HG03565 (cell line): ENCODE measurements at regions not wholly inside any gene's neighbourhood (a gene's known extent, or its start where the extent isn't known, plus 50 kb on each side); places are given as distances from the start of the nearest gene placed in this dataset.
"Not testable (repeated sequence)": the region's sequence is repeated elsewhere in the genome, so short reads cannot be mapped to it uniquely, and the experiment has no call there.

Experiments
- ATAC-seq: cut with Tn5 transposase; IDR thresholded peaks from one replicate; pipeline ENCODE4 v1.9.1; 2021; ENCODE audit warnings: mild to moderate bottlenecking, moderate library complexity; ENCODE audit not compliant: unreplicated experiment

DNA sequence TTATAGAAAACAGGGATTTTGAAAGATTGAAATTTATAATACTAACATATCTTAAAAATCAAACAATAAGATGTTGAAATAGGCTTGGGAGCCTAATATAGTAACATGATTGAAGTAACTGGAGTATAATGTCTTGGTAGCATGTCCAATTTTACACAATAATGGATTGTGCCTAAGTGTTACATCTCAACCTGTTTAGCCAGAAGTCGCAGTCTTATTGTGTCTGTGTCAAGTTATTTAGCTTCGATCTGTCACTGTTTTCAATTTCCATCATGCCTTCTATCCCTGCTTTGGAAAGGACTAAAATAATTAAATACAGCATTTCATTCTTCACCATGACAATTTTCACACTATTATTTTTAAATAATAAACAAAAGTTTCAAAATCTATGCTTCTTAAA lies 1352.2 kb downstream of the SI start:
- no peak for ATAC-seq

DNA sequence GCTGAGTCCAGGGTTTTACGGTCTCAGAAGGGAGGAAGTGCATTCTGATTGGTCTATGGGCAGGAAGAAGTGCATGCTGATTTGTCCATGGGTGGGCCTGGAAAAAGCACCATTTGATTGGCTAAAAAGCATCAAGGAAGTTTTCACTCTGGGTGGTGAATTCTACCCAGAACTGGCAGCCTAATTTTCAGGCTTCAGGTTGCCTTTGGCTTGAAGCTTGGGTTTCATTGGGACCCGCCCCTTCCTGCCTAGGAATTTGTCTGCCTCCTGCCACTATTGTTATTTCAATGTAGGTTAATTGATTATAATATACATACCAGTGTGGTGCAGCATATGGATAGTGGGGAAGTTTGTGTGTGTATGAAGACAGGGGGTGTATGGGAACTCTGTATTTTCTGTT lies 1355.9 kb downstream of the SI start:
- ATAC-seq, result no peak

DNA sequence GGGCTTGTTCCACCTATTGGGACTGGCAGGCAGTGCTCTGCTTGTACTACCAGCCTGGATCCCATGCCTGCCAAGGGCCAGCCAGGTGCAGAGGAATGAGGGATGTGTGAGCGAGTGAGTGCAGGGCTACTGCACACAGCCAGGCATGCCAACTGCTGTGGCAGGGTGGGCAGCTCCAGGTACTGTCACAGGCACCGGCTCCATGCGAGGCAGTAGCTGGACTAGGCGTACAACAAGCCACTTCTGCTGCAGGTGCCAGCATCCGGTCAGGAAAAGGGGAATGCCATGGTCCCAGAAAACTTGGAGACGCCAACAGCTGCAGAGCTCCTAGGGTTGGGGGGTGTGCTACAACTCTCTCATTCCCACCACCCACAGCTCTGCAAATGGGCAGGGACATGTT lies 1356.7 kb downstream of the SI start:
- ATAC-seq, result no peak

DNA sequence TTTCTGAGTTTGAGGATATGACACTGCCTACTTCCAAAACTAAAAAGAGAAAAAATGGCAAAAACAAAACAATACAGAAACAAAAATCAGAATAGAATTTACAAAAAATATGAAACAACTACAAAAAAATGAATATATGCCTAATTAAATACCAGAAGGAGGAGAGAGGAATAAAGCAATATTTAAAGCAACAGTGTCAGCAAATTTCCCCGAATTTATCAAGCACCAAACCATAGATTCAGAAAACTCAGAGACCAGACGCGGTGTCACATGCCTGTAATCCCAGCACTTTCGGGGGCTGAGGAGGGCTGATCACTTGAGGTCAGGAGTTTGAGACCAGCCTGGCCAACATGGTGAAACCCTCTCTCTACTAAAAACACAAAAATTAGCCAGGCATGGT lies 1360.9 kb downstream of the SI start:
- ATAC-seq, result no peak

DNA sequence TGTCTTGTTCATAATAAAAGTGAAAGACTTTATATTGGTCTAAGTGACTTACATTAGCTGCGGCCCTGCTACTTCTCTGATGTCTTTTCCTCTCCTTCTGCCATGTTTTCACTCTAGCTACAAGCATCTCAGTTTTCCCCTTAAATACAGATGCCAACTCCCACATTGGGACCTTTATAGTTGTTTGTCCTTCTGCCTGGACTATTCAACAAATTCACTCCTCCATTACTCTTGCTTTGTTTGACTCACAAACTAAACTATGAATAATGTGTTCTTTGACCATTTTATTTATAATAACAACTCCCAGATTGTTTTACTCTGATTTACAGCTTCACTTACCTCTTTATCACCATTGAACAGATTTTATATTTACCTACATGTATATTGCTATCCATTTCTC lies 1369.9 kb downstream of the SI start:
- no peak for ATAC-seq

DNA sequence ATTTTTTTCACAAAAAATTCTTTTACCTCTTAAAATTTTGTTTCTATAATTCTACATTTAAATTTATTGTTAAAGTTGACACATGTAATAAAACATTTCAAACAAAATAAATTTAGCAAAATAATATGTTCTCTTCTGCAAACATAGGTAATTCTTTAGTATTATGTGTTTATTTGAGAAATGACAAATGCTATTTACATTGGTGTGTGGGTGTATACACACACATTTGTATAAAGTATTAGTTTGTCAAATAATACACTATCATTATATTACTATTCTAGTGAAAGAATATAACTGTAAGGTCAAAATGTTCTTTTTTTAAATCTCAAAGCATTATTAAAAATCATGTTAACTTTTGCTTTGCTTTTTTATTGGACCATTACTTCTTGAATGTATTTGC lies 1370.6 kb downstream of the SI start:
- ATAC-seq, result no peak

DNA sequence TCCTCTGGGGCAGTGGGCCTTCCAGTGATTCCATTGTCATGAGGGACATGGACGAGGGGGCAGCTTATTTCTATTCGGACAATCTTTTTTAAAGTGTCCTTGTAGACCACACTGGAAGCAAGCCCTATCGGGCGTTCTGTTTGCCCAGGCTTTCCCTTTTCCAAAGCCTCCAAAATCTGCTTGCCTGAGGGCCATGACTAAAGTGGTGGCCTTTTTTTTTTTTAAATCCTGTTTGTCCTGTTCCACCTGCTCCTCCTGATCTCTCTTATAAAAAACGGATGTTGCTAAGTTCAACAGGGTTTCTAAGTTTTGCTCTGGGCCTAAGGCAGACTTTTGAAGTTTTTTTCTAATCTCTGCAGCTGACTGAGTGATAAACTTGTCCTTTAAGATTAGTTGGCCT lies 1380.1 kb downstream of the SI start:
- ATAC-seq, result not testable (repeated sequence)

DNA sequence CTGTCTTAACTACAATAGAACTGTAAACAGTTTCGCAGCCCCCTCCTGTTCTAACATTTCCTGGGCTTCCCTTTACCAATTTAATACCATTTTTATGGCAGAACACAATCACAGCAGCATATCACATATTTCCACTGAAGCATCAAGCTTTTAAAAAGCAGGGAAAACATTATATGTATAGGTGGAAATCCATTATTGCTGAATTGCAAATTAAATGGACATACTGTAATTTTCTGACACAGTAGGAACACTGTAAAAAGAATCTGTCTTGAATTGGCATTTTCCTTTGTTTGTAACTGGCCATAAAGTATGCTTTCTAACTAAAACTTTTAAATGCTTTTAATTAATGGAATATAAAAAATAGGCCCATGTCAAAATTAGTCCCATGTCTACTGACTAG lies 1385.8 kb downstream of the SI start:
- ATAC-seq, result no peak

DNA sequence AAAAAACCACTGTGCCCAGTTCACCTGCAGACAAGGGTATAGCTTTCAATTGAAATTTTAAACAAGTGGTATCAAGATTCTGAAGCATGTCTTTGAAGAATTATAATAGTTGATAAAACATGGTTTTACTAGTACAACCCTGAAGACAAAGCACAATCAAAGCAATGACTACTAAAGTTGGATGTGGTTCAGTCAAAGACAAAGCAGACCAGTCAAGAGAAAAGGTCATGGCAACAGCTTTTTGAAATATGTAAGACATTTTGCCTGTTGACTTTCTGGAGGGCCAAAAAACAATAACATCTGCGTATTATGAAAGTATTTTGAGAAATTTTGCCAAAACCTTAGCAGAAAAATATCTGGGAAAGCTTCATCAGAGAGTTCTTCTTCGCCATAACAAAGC lies 1393.6 kb downstream of the SI start:
- ATAC-seq, result no peak

DNA sequence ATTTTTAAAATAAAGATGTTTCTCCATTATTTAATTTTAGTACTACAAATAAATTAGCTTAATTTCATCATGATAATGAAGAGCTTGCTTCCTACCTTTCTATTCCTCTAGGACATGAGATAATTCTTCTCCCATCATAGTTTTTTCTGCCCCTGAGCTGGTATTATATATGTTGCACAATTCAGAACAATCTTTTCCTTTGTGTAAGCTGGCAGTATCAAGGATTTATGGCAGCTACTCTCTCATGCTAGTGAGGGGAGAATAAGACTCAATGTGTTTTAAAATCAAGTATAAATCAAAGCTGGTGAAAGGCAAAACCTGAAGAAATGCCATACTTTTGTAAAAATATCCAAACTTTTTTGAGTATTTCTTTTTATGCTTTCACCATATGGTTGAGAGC lies 1405.3 kb downstream of the SI start:
- ATAC-seq, result no peak

DNA sequence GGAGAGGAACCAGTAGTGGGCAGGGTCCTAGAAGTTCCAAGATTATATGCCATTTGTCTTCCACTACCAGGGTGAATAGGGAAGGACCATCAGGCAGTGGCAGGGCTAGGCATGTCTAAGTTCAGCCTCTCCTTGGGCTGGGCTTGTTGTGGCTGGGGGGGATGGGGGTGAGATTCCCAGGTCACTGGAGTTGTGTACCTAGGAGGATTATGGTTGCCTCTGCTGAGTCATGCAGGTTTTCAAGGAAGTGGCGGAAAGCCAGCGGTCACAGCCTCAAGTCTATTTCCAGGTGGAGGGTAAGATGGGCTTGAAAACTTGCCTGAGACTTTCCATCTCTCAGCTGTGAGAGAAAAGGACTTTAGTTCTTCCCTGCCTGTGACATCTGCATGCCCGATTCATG lies 1407.1 kb downstream of the SI start:
- no peak for ATAC-seq

DNA sequence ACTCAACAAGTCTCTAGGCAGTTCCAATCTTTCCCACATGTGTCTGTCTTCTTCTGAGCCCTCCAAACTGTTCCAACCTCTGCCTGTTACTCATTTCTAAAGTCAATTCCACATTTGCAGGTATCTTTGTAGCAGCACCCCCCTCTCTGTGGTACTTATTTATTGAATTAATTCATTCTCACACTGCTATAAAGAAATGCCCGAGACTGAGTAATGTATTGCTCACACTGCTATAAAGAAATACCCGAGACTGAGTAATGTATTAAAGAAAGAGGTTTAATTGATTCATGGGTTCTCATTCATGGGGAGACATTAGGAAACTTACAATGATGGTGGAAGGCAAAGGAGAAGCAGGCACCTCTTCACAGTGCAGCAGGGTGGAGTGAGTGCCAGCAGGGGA lies 1413.8 kb downstream of the SI start:
- ATAC-seq, result no peak

DNA sequence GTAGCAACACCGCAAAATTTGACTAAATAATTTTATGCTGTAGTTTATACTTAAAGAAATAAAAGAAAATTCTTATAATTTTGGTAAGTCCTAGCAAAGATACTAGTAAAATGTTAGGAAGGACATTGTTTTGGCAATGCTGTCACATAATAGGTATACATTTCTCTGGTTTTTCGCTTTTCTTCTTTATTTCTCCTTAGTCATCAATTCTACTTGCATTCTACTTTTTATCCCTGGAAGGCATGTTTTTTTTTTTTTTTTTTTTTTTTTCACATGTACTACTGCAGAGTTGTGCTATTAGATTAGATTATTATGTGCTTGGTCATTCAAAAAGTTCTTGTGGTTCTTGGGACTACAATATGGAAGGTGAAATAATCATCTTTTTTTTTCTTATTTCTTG lies 1421.2 kb downstream of the SI start:
- no peak for ATAC-seq

DNA sequence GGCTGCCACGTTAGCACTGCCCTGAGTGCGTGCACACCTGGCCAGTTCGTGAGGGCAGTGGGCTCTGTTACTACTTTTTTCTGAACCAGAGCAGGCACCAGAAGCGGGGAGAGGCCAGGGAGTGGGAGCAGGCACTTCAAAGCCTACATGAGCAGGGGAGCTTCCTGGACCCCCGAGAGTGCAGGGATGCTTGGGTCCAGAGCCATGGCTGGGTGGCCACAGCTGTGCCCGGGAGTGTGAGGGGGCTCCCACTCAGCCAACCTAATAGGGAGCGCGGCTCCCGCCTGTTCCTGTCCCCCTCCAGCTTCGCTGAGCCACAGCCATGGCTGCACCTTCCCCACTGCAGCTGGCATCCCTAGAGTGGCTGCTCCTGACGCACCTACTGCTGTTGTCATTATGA lies 1423.3 kb downstream of the SI start:
- no peak for ATAC-seq

DNA sequence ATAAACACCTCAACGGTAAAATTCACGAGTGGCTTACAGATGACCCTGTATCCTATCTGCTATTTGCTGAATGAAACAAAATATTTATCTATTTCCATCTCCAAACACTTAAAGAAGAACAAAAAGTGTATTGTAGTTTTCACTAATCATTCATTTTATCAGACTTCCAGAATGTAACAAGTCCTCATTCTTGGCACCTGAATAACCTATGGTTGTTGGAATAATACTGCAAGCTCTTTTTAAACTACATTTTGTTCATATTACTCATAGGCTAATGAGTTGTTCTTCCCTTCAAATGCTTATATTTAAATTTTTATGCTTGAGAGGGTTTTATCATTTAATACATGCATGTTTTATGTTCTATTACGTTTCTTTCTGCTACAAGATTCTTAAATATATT lies 1434.1 kb downstream of the SI start:
- no peak for ATAC-seq

DNA sequence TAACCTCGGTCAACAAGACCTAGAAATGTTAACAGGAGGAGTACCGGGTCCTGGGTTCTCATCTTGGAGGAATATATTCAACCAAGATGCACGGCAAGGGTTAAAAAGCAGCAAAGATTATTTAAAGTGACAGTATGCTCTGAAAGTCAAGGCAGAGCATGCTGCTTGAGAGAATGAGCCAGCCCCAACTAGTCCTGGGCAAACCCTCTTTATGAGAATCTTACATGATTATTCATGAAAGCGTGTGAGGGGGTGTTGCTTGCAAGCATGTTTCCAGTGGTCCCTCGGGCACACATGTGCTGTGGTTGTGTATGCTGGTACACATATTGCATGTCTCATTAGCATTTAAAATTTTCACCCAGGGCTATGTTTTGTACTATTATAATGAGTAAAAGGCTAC lies 1445.6 kb downstream of the SI start:
- no peak for ATAC-seq

DNA sequence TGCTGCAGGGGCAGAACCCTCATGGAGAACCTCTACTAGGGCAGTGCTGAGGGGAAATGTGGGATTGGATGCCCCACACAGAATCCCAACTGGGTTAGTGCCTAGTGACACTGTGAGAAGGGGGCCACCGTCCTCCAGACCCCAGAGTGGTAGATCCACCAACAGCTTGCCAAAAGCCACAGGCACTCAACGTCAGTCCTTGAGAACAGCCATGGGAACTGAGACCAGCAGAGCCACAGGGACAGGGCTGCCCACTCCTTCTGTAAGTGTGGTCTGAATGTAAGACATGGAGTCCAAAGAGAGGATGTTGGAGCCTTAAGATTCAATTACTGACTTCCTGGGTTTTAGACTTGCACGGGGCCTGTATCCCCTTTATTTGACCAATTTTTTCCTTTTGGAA lies 1451.5 kb downstream of the SI start:
- no peak for ATAC-seq

DNA sequence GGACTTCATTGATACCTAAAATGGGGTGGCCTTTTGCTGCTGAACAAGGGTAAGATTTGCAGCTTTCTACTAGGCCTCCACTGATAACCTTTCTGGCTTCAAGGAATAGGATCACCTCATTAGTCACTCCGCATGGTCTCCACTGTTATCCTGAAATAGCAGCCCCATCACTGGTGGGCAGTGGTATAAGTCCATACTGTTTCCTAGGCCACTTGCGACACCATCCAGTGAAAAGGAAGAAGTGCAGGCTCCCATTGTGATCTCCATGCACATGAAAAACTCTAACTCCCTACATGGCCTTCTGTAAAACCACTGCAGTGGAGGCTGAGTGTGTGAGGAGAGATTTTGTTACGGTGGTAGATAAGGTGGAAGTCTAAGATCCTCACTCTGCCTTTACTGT lies 1455.9 kb downstream of the SI start:
- ATAC-seq, result no peak

DNA sequence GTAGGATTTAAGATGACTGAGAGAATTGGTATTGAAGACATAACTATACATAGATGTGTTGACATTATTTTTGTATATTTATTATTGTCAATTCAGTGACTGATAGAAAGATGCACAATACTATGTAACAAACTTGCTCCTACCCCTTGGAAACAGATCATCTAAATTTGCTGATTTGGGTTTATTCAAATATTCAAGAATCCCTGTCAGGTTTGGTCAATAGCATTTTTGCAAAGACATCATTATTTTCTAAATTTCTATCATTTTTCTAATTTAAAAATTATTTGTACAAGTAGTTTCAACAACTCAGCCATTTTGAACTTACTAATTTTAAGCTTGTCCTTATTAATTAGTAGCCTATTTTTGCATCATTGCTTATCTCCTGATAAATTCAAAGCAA lies 1463.4 kb downstream of the SI start:
- no peak for ATAC-seq

DNA sequence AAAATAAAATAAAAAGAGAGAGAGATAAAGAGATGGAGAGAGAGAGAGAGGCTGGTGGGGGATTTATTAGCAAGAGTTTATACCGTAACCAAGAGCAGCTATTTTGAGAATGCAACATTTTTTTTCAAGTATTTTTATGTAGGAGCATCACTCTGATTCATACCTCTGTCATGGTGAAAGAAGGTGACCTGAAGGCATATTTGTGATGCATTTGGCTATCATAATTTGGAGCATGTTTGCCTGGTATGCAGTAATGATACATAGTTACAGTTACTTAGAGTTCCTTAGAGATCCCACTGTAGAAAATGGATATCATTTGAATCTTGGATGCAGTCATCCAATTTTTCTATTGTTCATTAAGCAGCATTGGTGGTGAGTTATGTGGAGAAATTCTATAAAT lies 1472.4 kb downstream of the SI start:
- no peak for ATAC-seq

DNA sequence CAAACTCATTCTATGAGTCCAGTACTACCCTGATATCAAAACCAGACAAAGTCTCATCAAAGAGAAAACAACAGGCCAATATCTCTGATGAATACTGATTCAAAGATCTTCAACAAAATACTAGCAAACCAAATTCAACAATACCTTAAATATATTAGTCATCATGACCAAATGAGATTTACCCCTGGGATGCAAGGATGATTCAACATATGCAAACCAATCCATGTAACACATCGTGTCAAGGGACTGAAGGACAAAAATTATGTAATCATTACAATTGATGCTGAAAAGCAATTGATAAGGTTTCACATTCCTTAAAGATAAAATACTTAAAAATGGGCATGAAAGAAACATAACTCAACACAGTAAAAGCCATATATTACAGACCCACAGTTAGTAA lies 1476.9 kb downstream of the SI start:
- ATAC-seq, result no peak

DNA sequence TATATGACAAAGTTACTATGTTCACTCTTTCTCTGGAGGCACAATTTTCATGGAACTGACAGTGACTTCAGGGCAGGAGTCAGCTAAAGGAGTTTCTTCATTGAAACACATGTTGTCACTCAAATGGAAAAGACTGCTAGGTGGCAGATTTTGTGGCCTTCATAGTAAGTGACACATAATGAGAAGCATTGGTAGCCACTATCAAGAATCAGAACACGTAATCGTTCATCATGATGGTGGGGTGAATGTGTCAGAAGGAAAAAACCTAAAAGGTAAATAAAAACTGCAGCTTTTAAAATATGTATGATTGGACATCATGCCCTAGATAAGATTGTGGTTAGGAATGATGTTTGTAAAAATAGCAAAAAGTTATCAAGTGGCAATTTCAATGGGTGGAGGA lies 1491.0 kb downstream of the SI start:
- ATAC-seq, result no peak

DNA sequence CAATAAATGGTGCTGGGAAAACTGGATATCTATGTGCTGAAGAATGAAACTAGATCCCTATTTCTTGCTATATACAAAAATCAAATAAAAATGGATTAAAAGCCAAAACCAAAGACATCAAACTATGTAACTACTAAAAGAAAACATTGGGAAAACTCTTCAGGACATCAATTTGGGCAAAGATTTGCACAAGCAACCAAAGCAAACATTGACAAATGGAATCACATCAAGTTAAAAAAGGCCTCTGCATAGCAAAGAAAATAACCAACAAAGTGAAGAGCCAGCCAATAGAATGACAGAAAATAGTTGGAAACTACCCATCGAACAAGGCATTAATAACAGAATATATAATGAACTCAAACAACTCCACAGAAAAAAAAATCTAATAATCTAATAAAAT lies 1495.3 kb downstream of the SI start:
- no peak for ATAC-seq

DNA sequence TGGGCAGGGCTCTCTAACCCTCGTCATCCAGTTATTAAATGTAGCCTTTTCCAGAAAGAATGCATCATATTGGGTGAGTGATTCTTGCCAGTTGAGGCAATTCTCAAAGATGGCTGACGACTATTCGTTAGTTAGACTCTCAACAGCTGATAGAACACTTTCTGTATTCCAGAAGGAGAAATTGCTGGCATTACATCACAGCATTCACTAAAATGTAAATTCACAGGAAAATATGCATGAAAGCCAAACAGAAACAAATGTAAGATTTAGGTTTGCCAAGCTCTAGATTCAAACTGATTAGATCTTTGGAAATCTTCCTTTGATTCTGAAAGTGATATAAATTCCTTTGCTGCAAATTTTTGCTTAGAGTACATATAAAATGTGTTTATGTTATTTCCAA lies 1501.0 kb downstream of the SI start:
- ATAC-seq, result no peak
